ENCODE measurements at regions not wholly inside any gene's neighbourhood (a gene's known extent, or its start where the extent isn't known, plus 50 kb on each side); places are given as distances from the start of the nearest gene placed in this dataset. TPM values are rescaled to one million over a fixed set of nuclear protein-coding genes. Genes with fewer than 3 reads are reported as not detected.

DNA sequence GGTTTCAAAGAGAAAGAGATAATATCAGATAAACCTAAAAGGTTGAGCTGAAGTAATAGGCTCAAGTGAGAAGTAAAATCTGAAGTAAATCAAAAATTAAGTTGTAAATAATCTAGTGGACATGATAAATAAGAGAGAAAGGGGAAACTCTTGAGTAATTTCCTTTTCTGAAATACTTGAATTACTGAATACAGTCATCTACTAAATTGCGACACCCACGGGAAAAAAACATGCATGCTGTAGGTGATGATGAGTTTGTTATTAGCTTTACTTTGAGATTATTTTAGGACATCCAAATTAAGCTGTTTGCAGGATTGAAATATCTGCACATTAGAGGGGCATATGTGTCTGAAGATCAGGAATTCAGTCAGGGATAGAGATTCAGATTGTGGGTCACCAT lies 50.0 kb upstream of the CARD18 start:
- no peaks in the 10 kb centered on the region for H3K9me1 ChIP-seq (ENCODE audit: control insufficient read depth, insufficient read depth, low read length)
- no peaks in the 10 kb centered on the region for H3K27me3 ChIP-seq (ENCODE audit: control insufficient read depth in 2 of 2, insufficient read depth in 2 of 2, low read length in 2 of 2)
- FAIRE-seq (no peak), DNase-seq (ENCODE audit: extremely low read depth in 1 of 4, low spot score in 3 of 4) (no peak), ATAC-seq (no peak)
- H3K27ac ChIP-seq (ENCODE audit: extremely low read depth, low read depth, low read length): no peak overlapping the region
- no peak overlapping the region for H3K4me2 ChIP-seq (ENCODE audit: insufficient read depth, low read length)
- no peak overlapping the region for H3K9ac ChIP-seq (ENCODE audit: insufficient read depth in 1 of 2, low read depth in 2 of 2, low read length in 2 of 2)
- no peak overlapping the region for H2AFZ ChIP-seq (ENCODE audit: low read depth, low read length)
- ChIA-PET CTCF (ENCODE audit: low intra/inter-chr PET ratio) (no interaction called here), POLR2A (no interaction called here)
- peaks cover 3% of the 10 kb centered on the region; the same call in 1 of the 2 replicates for H3K9me3 ChIP-seq (replicated peaks; ENCODE audit: control insufficient read depth, insufficient read depth, low read depth, low read length)
- H3K79me2 ChIP-seq (ENCODE audit: control insufficient read depth, insufficient read depth, low read length): no peaks in the 10 kb centered on the region
- H4K20me1 ChIP-seq (replicated peaks; ENCODE audit: control insufficient read depth, insufficient read depth, low read length): no peaks in the 10 kb centered on the region
- H3K36me3 ChIP-seq (ENCODE audit: control insufficient read depth, insufficient read depth, low read length): no peaks in the 10 kb centered on the region
- 0% methylated on average over 2 of the region's 2 CpGs for WGBS (ENCODE audit: insufficient coverage, low coverage, missing lambda C conversion rate)
- intact Hi-C loops (cut with micrococcal nuclease) (no loop called here), in situ Hi-C loops (cut with MboI) (no loop called here)
- no peak for TF ChIP-seq DIDO1 (tag; IDR thresholded peaks at IDR 0.05; ENCODE audit: low read depth)
- TF ChIP-seq SUPT5H (IDR thresholded peaks at IDR 0.05): no peak
- no peak for TF ChIP-seq SMARCC2 (IDR thresholded peaks at IDR 0.05; ENCODE audit: low read depth)
- TF ChIP-seq SMARCE1 (IDR thresholded peaks at IDR 0.05): no peak
- TF ChIP-seq, protein P1, sequence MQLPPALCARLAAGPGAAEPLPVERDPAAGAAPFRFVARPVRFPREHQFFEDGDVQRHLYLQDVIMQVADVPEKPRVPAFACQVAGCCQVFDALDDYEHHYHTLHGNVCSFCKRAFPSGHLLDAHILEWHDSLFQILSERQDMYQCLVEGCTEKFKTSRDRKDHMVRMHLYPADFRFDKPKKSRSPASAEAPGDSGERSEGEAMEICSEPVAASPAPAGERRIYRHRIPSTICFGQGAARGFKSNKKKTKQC (CRISPR knock-in tag; IDR thresholded peaks at IDR 0.05): no peak
- TF ChIP-seq COPS2 (conservative IDR thresholded peaks at IDR 0.05): no peak
- no peak for TF ChIP-seq ZNF23 (CRISPR knock-in tag; IDR thresholded peaks at IDR 0.05)
- no peak for TF ChIP-seq ZBTB1 (CRISPR knock-in tag; IDR thresholded peaks at IDR 0.05; ENCODE audit: borderline replicate concordance, low read depth)
- no peak for TF ChIP-seq ZNF253 (CRISPR knock-in tag; conservative IDR thresholded peaks at IDR 0.05)
- no peak for TF ChIP-seq ZZZ3 (IDR thresholded peaks at IDR 0.05)
- TF ChIP-seq, protein P2, sequence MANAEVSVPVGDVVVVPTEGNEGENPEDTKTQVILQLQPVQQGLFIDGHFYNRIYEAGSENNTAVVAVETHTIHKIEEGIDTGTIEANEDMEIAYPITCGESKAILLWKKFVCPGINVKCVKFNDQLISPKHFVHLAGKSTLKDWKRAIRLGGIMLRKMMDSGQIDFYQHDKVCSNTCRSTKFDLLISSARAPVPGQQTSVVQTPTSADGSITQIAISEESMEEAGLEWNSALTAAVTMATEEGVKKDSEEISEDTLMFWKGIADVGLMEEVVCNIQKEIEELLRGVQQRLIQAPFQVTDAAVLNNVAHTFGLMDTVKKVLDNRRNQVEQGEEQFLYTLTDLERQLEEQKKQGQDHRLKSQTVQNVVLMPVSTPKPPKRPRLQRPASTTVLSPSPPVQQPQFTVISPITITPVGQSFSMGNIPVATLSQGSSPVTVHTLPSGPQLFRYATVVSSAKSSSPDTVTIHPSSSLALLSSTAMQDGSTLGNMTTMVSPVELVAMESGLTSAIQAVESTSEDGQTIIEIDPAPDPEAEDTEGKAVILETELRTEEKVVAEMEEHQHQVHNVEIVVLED (CRISPR knock-in tag; IDR thresholded peaks at IDR 0.05): no peak
- no peak for TF ChIP-seq JUNB (CRISPR knock-in tag; conservative IDR thresholded peaks at IDR 0.05)
- TF ChIP-seq HDAC8 (tag; IDR thresholded peaks at IDR 0.05): no peak
- H3K4me1 ChIP-seq (replicated peaks in 1 of 2; ENCODE audit: control insufficient read depth in 2 of 2, insufficient read depth in 2 of 2, low read length in 2 of 2): no peaks in the 10 kb centered on the region
- BruUV-seq (replicated peaks): no TSS peak
- no peak overlapping the region for H3K4me3 ChIP-seq

Small RNA genes lying in the stretch of these regions (small RNA-seq; reads per million reads assigned to genes)
- gene AP003181.1 (not detected), gene RF00017 (not detected)
